ENCODE measurements at regions not wholly inside any gene's neighbourhood (a gene's known extent, or its start where the extent isn't known, plus 50 kb on each side); places are given as distances from the start of the nearest gene placed in this dataset.

DNA sequence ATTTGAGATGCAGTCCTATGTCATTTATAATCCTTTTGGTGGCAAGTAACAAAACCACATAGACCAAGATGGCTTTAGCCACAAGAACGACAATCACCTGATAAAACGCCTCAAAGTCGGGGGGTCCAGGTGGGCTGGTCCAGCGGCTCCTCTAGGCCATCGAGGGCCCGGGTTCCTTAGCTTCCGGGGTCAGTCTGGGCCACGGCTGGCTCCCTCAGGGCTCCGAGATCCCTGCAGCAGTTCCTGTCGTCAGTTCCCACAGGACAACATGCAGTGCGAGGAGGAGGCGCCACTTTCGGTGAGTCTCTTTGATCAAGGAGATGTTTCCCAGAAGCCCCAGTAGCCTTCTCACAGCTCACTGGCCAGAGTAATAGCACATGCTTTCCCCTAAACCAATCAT is 574.6 kb downstream of the AACS start:
- no peak overlapping the region for H3K4me3 Mint-ChIP-seq (ENCODE audit: low read depth)
- no peak overlapping the region for H3K27ac Mint-ChIP-seq
- TF ChIP-seq, protein P1, sequence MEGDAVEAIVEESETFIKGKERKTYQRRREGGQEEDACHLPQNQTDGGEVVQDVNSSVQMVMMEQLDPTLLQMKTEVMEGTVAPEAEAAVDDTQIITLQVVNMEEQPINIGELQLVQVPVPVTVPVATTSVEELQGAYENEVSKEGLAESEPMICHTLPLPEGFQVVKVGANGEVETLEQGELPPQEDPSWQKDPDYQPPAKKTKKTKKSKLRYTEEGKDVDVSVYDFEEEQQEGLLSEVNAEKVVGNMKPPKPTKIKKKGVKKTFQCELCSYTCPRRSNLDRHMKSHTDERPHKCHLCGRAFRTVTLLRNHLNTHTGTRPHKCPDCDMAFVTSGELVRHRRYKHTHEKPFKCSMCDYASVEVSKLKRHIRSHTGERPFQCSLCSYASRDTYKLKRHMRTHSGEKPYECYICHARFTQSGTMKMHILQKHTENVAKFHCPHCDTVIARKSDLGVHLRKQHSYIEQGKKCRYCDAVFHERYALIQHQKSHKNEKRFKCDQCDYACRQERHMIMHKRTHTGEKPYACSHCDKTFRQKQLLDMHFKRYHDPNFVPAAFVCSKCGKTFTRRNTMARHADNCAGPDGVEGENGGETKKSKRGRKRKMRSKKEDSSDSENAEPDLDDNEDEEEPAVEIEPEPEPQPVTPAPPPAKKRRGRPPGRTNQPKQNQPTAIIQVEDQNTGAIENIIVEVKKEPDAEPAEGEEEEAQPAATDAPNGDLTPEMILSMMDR (IDR thresholded peaks at IDR 0.05; ENCODE audit: unreplicated experiment): no peak
- no peaks in the 10 kb centered on the region for H3K36me3 Mint-ChIP-seq (ENCODE audit: insufficient read depth)
- no peaks in the 10 kb centered on the region for H3K9me3 Mint-ChIP-seq (ENCODE audit: low read depth)
- H3K4me1 Mint-ChIP-seq (ENCODE audit: low read depth): no peaks in the 10 kb centered on the region
- DNase-seq (ENCODE audit: low spot score, unreplicated experiment): no peak
- peaks cover 6% of the 10 kb centered on the region for H3K27me3 Mint-ChIP-seq

GRCh38 chr12:125643055-125643454 is 577.8 kb downstream of the AACS start:
- peaks cover 16% of the 10 kb centered on the region for H3K27me3 Mint-ChIP-seq
- no peak overlapping the region for H3K4me3 Mint-ChIP-seq (ENCODE audit: low read depth)
- H3K27ac Mint-ChIP-seq: no peak overlapping the region
- no peaks in the 10 kb centered on the region for H3K36me3 Mint-ChIP-seq (ENCODE audit: insufficient read depth)
- TF ChIP-seq, protein P1 (IDR thresholded peaks at IDR 0.05; ENCODE audit: unreplicated experiment): no peak
- H3K9me3 Mint-ChIP-seq (ENCODE audit: low read depth): no peaks in the 10 kb centered on the region
- no peaks in the 10 kb centered on the region for H3K4me1 Mint-ChIP-seq (ENCODE audit: low read depth)
- no peak for DNase-seq (ENCODE audit: low spot score, unreplicated experiment)

DNA sequence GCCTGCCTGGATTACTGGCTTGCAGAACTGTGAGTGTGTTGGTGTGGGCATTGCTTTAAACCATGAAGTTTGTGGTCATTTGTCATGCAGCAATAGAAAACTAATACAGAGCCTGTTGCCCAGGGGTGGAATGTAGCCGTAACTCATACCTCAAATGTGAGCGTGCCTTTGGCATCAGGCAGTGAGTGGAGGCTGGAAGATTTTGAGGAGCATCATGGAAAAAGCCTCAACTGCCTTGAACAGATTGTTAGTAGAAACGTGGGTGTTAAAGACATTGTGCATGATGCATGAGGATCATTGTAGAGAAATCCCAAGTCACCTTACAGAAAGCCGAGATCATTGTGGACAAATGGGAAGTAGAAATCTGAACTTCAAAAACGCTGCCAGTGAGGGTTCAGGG is 580.5 kb downstream of the AACS start:
- peaks cover 16% of the 10 kb centered on the region for H3K27me3 Mint-ChIP-seq
- DNase-seq (ENCODE audit: low spot score, unreplicated experiment): no peak
- H3K4me1 Mint-ChIP-seq (ENCODE audit: low read depth): no peaks in the 10 kb centered on the region
- no peak overlapping the region for H3K4me3 Mint-ChIP-seq (ENCODE audit: low read depth)
- no peaks in the 10 kb centered on the region for H3K36me3 Mint-ChIP-seq (ENCODE audit: insufficient read depth)
- no peak overlapping the region for H3K27ac Mint-ChIP-seq
- no peaks in the 10 kb centered on the region for H3K9me3 Mint-ChIP-seq (ENCODE audit: low read depth)
- TF ChIP-seq, protein P1 (IDR thresholded peaks at IDR 0.05; ENCODE audit: unreplicated experiment): no peak

- H3K36me3 Mint-ChIP-seq (ENCODE audit: insufficient read depth): no peaks in the 10 kb centered on the region
Observed at GRCh38 chr12:125650587-125650986, 585.4 kb downstream of the AACS start.

DNA sequence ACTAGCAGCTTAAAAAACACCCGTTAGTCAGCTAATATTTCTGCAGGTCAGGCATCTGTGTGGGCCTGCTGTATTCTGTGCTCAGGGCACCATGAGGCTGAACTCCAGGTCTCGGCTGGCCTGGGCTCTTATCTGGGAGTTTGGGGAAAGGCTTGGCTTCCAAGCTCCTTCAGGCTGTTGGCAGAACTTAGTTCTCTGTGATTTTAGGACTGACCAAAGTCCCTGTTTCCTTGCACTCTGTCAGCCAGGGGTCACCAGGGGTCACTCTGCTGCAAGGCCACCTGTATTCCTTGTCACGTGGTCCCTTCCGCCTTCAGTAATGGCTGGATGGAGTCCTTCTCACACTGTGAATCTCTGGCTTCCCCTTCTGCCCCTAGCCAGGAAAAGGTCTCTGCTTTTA is 586.4 kb downstream of the AACS start:
- DNase-seq (ENCODE audit: low spot score, unreplicated experiment): no peak
- H3K4me3 Mint-ChIP-seq (ENCODE audit: low read depth): no peak overlapping the region
- no peak overlapping the region for H3K27ac Mint-ChIP-seq
- H3K9me3 Mint-ChIP-seq (ENCODE audit: low read depth): no peaks in the 10 kb centered on the region
- peaks cover 4% of the 10 kb centered on the region for H3K27me3 Mint-ChIP-seq
- H3K36me3 Mint-ChIP-seq (ENCODE audit: insufficient read depth): no peaks in the 10 kb centered on the region
- peaks cover 3% of the 10 kb centered on the region for H3K4me1 Mint-ChIP-seq (ENCODE audit: low read depth)
- TF ChIP-seq, protein P1 (IDR thresholded peaks at IDR 0.05; ENCODE audit: unreplicated experiment): no peak

More at GRCh38 chr12:125650587-125650986, 585.4 kb downstream of the AACS start:
- DNase-seq (ENCODE audit: low spot score, unreplicated experiment): no peak
- H3K27me3 Mint-ChIP-seq: peaks cover 9% of the 10 kb centered on the region
- H3K27ac Mint-ChIP-seq: no peak overlapping the region
- no peaks in the 10 kb centered on the region for H3K9me3 Mint-ChIP-seq (ENCODE audit: low read depth)
- TF ChIP-seq, protein P1 (IDR thresholded peaks at IDR 0.05; ENCODE audit: unreplicated experiment): no peak
- H3K4me3 Mint-ChIP-seq (ENCODE audit: low read depth): no peak overlapping the region
- H3K4me1 Mint-ChIP-seq (ENCODE audit: low read depth): peaks cover 3% of the 10 kb centered on the region

All from progenitor cell of endocrine pancreas (in vitro differentiated cells).